HCT116 (cell line): ENCODE measurements at regions not wholly inside any gene's neighbourhood (a gene's known extent, or its start where the extent isn't known, plus 50 kb on each side); places are given as distances from the start of the nearest gene placed in this dataset.

Experiments
- ATAC-seq: fragments of 200-7000 bp; cut with Tn5 transposase; 2 replicates; pipeline ENCODE4 v1.9.1; 2020; ENCODE audit warnings: mild to moderate bottlenecking, moderate library complexity
- BruUV-seq: library from RNA; stranded (reverse); fragments of 400-500 nt; replicated peaks from 2 replicates; lab custom pipeline; 2021; lab: Mats Ljungman, UMichigan
- CTCF ChIA-PET: fragments of 300-600 bp; sonication (Branson Sonifier 250); formaldehyde crosslinking; loops from one replicate; lab custom pipeline; 2021; ENCODE audit warnings: antibody characterized with exemption; lab: Charles Lee
- POLR2A ChIA-PET: fragments of 300-600, 350-600 bp; sonication (Branson Sonifier 250); formaldehyde crosslinking; loops from one replicate; lab custom pipeline; 2021; ENCODE audit warnings: antibody characterized with exemption; lab: Charles Lee
- RAD21 ChIA-PET, 2 experiments: fragments of 300-600 bp; sonication (Branson Sonifier 250); formaldehyde crosslinking; loops; one replicate each; lab custom pipeline; 2023; ENCODE audit warnings: low total read pairs in 2 of 2; ENCODE audit not compliant: uncharacterized antibody in 2 of 2, unreplicated experiment in 2 of 2, low non-redundant PET in 1 of 2; lab: Charles Lee
- DNase-seq: peaks from one replicate; pipeline ENCODE4 v3.0.0-alpha.2; 2010; ENCODE audit warnings: low read depth, low spot score
- H2AFZ ChIP-seq: fragments of 200-600 bp; shearing (Covaris generic), sonication (generic); 2 replicates; pipeline ENCODE4 v1.6.1; 2017; ENCODE audit warnings: low read depth, mixed run types, mixed read lengths, antibody characterized with exemption, low read length; ENCODE audit not compliant: poor library complexity, severe bottlenecking
- H3K27ac ChIP-seq: 2 replicates; pipeline ENCODE4 v1.5.1; 2012; ENCODE audit warnings: low read depth, low read length
- H3K27me3 ChIP-seq: fragments of 200-600 bp; sonication (generic); 2 replicates; pipeline ENCODE4 v1.6.1; 2016; ENCODE audit warnings: mixed run types, low read length, mixed read lengths; ENCODE audit not compliant: insufficient read depth
- H3K36me3 ChIP-seq, 2 experiments: fragments of 200-500 bp in 1 of 2; fragments of 200-600 bp in 1 of 2; sonication (Bioruptor generic) in 1 of 2; sonication (generic) in 1 of 2; 2 replicates each; pipeline versions ENCODE4 v1.5.1 to v1.6.1; 2014 to 2016; ENCODE audit warnings: low read length in 2 of 2, inconsistent platforms in 1 of 2, mixed read lengths in 1 of 2, mixed run types in 1 of 2; ENCODE audit not compliant: insufficient read depth in 2 of 2, control insufficient read depth in 1 of 2
- H3K4me1 ChIP-seq, 2 experiments: fragments of 200-600 bp in 1 of 2; sonication (generic) in 1 of 2; 2 replicates each; pipeline versions ENCODE4 v1.5.1 to v1.6.1; 2012 to 2017; ENCODE audit warnings: low read length in 2 of 2, inconsistent platforms in 1 of 2, mild to moderate bottlenecking in 1 of 2, mixed read lengths in 1 of 2, mixed run types in 1 of 2, moderate library complexity in 1 of 2; ENCODE audit not compliant: insufficient read depth in 2 of 2, control insufficient read depth in 1 of 2
- H3K4me2 ChIP-seq: fragments of 200-600 bp; sonication (generic); 2 replicates; pipeline ENCODE4 v1.6.1; 2017; ENCODE audit warnings: mixed run types, low read length, mixed read lengths
- H3K4me3 ChIP-seq, 2 experiments: fragments of 200-600 bp in 1 of 2; sonication (generic) in 1 of 2; replicated peaks in 1 of 2; 2 replicates each; pipeline ENCODE4 v1.5.1; 2011 to 2016; ENCODE audit warnings: low read length in 2 of 2, control low read depth in 1 of 2, low read depth in 1 of 2, mild to moderate bottlenecking in 1 of 2, mixed read lengths in 1 of 2, mixed run types in 1 of 2
- H3K79me2 ChIP-seq: fragments of 200-600 bp; sonication (generic); 2 replicates; pipeline ENCODE4 v1.6.1; 2017; ENCODE audit warnings: mild to moderate bottlenecking, mixed run types, low read length, moderate library complexity, mixed read lengths; ENCODE audit not compliant: insufficient read depth
- H3K9ac ChIP-seq: fragments of 200-600 bp; sonication (generic); 2 replicates; pipeline ENCODE4 v1.6.1; 2016; ENCODE audit warnings: low read length, mixed read lengths
- H3K9me2 ChIP-seq: fragments of 200-600 bp; sonication (generic), shearing (Covaris generic); 2 replicates; pipeline ENCODE4 v1.6.1; 2017; ENCODE audit warnings: mixed run types, mild to moderate bottlenecking, moderate library complexity; ENCODE audit not compliant: insufficient read depth
- H3K9me3 ChIP-seq, 2 experiments: fragments of 200-500 bp in 1 of 2; fragments of 200-600 bp in 1 of 2; sonication (Bioruptor generic) in 1 of 2; sonication (generic) in 1 of 2; 2 replicates each; pipeline ENCODE4 v1.6.1; 2014 to 2017; ENCODE audit warnings: low read length in 2 of 2, mixed read lengths in 2 of 2, inconsistent platforms in 1 of 2, low read depth in 1 of 2, mild to moderate bottlenecking in 1 of 2, mixed run types in 1 of 2, moderate library complexity in 1 of 2; ENCODE audit not compliant: control insufficient read depth in 1 of 2, insufficient read depth in 1 of 2
- H4K20me1 ChIP-seq: fragments of 200-600 bp; sonication (generic), shearing (Covaris generic); 2 replicates; pipeline ENCODE4 v1.6.1; 2017; ENCODE audit warnings: mixed run types, mild to moderate bottlenecking, moderate library complexity; ENCODE audit not compliant: insufficient read depth
- ATF3 ChIP-seq: IDR thresholded peaks from 2 replicates; pipeline ENCODE4 v1.6.1; 2012
- CBX3 ChIP-seq: IDR thresholded peaks from 2 replicates; pipeline ENCODE4 v1.6.1; 2012; ENCODE audit warnings: low read depth
- CEBPB ChIP-seq: IDR thresholded peaks from 2 replicates; pipeline ENCODE4 v1.6.1; 2012; ENCODE audit warnings: low read depth
- CTCF ChIP-seq, 3 experiments: fragments of 200-600 bp in 1 of 3; sonication (generic) in 1 of 3; IDR thresholded peaks in 2 of 3; conservative IDR thresholded peaks in 1 of 3; 2 replicates each; pipeline ENCODE4 v1.5.1; 2012 to 2017; ENCODE audit warnings: low read depth in 2 of 3, low read length in 2 of 3, antibody characterized with exemption in 1 of 3, borderline replicate concordance in 1 of 3, control low read depth in 1 of 3, mild to moderate bottlenecking in 1 of 3, mixed read lengths in 1 of 3, mixed run types in 1 of 3, moderate library complexity in 1 of 3; ENCODE audit not compliant: insufficient read depth in 1 of 3
- EGR1 ChIP-seq: IDR thresholded peaks from 2 replicates; pipeline ENCODE4 v1.6.1; 2012; ENCODE audit warnings: low read depth
- ELF1 ChIP-seq: IDR thresholded peaks from 2 replicates; pipeline ENCODE4 v1.6.1; 2012; ENCODE audit warnings: low read depth, borderline replicate concordance
- EZH2phosphoT487 ChIP-seq: fragments of 200-600 bp; IDR thresholded peaks from 2 replicates; pipeline ENCODE4 v1.6.1; 2018; ENCODE audit warnings: antibody characterized with exemption, borderline replicate concordance
- MAX ChIP-seq: IDR thresholded peaks from 2 replicates; pipeline ENCODE4 v1.6.1; 2012
- POLR2AphosphoS5 ChIP-seq: IDR thresholded peaks from 2 replicates; pipeline ENCODE4 v1.6.1; 2011; ENCODE audit warnings: mild to moderate bottlenecking, low read depth, low read length, moderate library complexity
- RAD21 ChIP-seq: IDR thresholded peaks from 2 replicates; pipeline ENCODE4 v1.6.1; 2012; ENCODE audit warnings: low read depth, mild to moderate bottlenecking
- REST ChIP-seq: IDR thresholded peaks from 2 replicates; pipeline ENCODE4 v1.6.1; 2012; ENCODE audit warnings: low read depth
- SIN3A ChIP-seq: IDR thresholded peaks from 2 replicates; pipeline ENCODE4 v1.6.1; 2012; ENCODE audit warnings: low read depth
- SP1 ChIP-seq: IDR thresholded peaks from 2 replicates; pipeline ENCODE4 v1.6.1; 2012; ENCODE audit warnings: low read depth
- TCF7L2 ChIP-seq: IDR thresholded peaks from 2 replicates; pipeline ENCODE4 v1.7.0; 2011; ENCODE audit warnings: borderline replicate concordance, inconsistent platforms; ENCODE audit not compliant: insufficient read depth, insufficient read length; ENCODE audit errors: extremely low read depth
- YY1 ChIP-seq: IDR thresholded peaks from 2 replicates; pipeline ENCODE4 v1.6.1; 2011; ENCODE audit warnings: low read length, low read depth, moderate library complexity, mild to moderate bottlenecking; ENCODE audit not compliant: insufficient replicate concordance; ENCODE audit errors: extremely low read depth
- ZFX ChIP-seq: fragments of 450-650 bp; IDR thresholded peaks from 2 replicates; pipeline ENCODE4 v1.6.1; 2017
- intact Hi-C: fragments of 100-400 bp; cut with micrococcal nuclease; formaldehyde crosslinking; loops from 2 replicates; pipeline ENCODE4 v1.10.0; 2022

- peaks cover 0 to 5% of the 10 kb centered on the region in 2 experiments; a peak in 1 of 4 replicates for H3K4me1 ChIP-seq
- TF ChIP-seq POLR2AphosphoS5 (no peak), SIN3A (no peak), CBX3 (no peak), CEBPB (no peak), MAX (no peak), ATF3 (no peak), TCF7L2 (no peak), RAD21 (no peak), EGR1 (no peak), SP1 (no peak), EZH2phosphoT487 (no peak), REST (no peak), CTCF (IDR thresholded peaks at IDR 0.05 in 2 of 3, conservative IDR thresholded peaks at IDR 0.05 in 1 of 3; ENCODE audit: borderline replicate concordance in 1 of 3, insufficient read depth in 1 of 3, low read depth in 2 of 3, low read length in 2 of 3) (no peak), YY1 (no peak), ELF1 (no peak), ZFX (no peak)
Observed at GRCh38 chr15:31222773-31223341, 103.8 kb upstream of the KLF13 start.

More at GRCh38 chr15:31222773-31223341, 103.8 kb upstream of the KLF13 start:
- H3K36me3 ChIP-seq = no peaks in the 10 kb centered on the region
- ChIA-PET RAD21 (no interaction called here), POLR2A (no interaction called here), CTCF (no interaction called here)
- H3K79me2 ChIP-seq = no peaks in the 10 kb centered on the region
- no peak overlapping the region for H3K27ac ChIP-seq
- no peaks in the 10 kb centered on the region for H3K27me3 ChIP-seq
- DNase-seq = no peak
- no TSS peak for BruUV-seq
- H2AFZ ChIP-seq = no peak overlapping the region
- no peak overlapping the region for H3K4me3 ChIP-seq
- no peak overlapping the region for H3K9ac ChIP-seq
- no peak for ATAC-seq
- no peak overlapping the region for H3K4me2 ChIP-seq
- no peaks in the 10 kb centered on the region for H4K20me1 ChIP-seq
- H3K9me2 ChIP-seq = no peaks in the 10 kb centered on the region
- no peaks in the 10 kb centered on the region for H3K9me3 ChIP-seq
- intact Hi-C loops = no loop called here
